Neural progenitor cell (in vitro differentiated cells): ENCODE measurements at regions not wholly inside any gene's neighbourhood (a gene's known extent, or its start where the extent isn't known, plus 50 kb on each side); places are given as distances from the start of the nearest gene placed in this dataset.

Experiments
- EZH2phosphoT487 ChIP-seq: fragments of 200-600 bp; sonication (generic); IDR thresholded peaks from 2 replicates; pipeline ENCODE4 v1.6.1; 2017; ENCODE audit warnings: antibody characterized with exemption
- TF ChIP-seq, protein P1 (sequence below): fragments of 200-600 bp; sonication (generic); IDR thresholded peaks from 2 replicates; pipeline ENCODE4 v1.5.1; 2017; ENCODE audit warnings: antibody characterized with exemption, mild to moderate bottlenecking

DNA sequence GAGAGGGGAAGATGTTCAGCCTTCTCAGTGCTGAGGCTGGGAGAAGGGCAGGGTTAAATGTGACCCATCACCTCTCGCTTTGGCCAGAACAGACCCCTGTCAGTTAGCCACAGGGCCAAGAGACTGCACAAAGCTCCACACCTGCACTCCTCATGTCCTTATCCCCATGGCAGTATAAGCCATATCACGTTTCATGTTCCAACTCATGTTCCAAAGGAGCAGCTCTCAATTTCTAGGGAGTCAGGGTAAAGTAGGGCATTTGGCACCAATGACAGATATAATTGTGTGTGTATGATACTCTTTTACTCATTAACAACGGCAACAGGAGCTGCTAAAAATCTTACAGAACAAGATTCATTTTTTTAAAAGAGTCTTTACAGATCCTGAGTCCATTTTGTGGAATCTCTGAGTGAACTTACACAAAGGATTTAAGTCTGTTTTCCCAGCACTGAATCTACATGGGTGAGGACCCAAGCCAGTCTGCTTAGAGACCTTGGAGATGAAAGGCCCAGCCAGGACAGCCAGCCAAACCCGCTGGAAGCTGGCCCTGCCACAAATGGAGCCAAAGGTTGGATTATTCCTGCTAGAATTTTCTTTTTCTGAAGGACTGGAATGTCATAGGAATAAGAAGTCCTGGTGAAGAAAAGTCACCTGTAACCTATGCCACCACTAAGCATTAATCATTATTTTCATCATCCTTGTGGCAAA lies 129.1 kb upstream of the SMAD1 start:
- TF ChIP-seq, protein P1, sequence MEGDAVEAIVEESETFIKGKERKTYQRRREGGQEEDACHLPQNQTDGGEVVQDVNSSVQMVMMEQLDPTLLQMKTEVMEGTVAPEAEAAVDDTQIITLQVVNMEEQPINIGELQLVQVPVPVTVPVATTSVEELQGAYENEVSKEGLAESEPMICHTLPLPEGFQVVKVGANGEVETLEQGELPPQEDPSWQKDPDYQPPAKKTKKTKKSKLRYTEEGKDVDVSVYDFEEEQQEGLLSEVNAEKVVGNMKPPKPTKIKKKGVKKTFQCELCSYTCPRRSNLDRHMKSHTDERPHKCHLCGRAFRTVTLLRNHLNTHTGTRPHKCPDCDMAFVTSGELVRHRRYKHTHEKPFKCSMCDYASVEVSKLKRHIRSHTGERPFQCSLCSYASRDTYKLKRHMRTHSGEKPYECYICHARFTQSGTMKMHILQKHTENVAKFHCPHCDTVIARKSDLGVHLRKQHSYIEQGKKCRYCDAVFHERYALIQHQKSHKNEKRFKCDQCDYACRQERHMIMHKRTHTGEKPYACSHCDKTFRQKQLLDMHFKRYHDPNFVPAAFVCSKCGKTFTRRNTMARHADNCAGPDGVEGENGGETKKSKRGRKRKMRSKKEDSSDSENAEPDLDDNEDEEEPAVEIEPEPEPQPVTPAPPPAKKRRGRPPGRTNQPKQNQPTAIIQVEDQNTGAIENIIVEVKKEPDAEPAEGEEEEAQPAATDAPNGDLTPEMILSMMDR = no peak
- TF ChIP-seq EZH2phosphoT487 = no peak
